ENCODE measurements at regions not wholly inside any gene's neighbourhood (a gene's known extent, or its start where the extent isn't known, plus 50 kb on each side); places are given as distances from the start of the nearest gene placed in this dataset.

GRCh38 chr17:70862295-70862694, 693.0 kb downstream of the KCNJ2 start:
- H3K4me3 ChIP-seq = no peak overlapping the region
- no peaks in the 10 kb centered on the region for H3K4me1 ChIP-seq
- DNase-seq = no peak
- intact Hi-C loops (cut with DNase I; ENCODE audit: low total_unique reads) = no loop called here
- no peak for TF ChIP-seq CTCF (IDR thresholded peaks at IDR 0.05)
- no peaks in the 10 kb centered on the region for H3K27me3 ChIP-seq
- no peaks in the 10 kb centered on the region for H3K36me3 ChIP-seq
- no peak overlapping the region for H3K27ac ChIP-seq
- no peaks in the 10 kb centered on the region for H3K9me3 ChIP-seq

- Histone ChIP-seq H3K4me1 (no peaks in the 10 kb centered on the region), H3K9me3 (no peaks in the 10 kb centered on the region), H3K4me3 (no peak overlapping the region), H3K36me3 (no peaks in the 10 kb centered on the region), H3K27me3 (no peaks in the 10 kb centered on the region), H3K27ac (no peak overlapping the region)
- no peak for DNase-seq
- TF ChIP-seq CTCF (IDR thresholded peaks at IDR 0.05) = no peak
- TF ChIP-seq POLR2A (IDR thresholded peaks at IDR 0.05) = no peak
- intact Hi-C loops (cut with DNase I; ENCODE audit: low total_unique reads) = no loop called here
Measured at GRCh38 chr17:70863436-70864248, 694.3 kb downstream of the KCNJ2 start.

- intact Hi-C loops (cut with DNase I; ENCODE audit: low total_unique reads) = no loop called here
- H3K27ac ChIP-seq = no peak overlapping the region
Measured at GRCh38 chr17:70865993-70866804, 696.9 kb downstream of the KCNJ2 start.

GRCh38 chr17:70868149-70868548, 698.8 kb downstream of the KCNJ2 start:
- Histone ChIP-seq H3K27ac (no peak overlapping the region), H3K9me3 (no peaks in the 10 kb centered on the region), H3K4me3 (no peak overlapping the region), H3K27me3 (no peaks in the 10 kb centered on the region), H3K4me1 (no peaks in the 10 kb centered on the region), H3K36me3 (no peaks in the 10 kb centered on the region)
- TF ChIP-seq CTCF (IDR thresholded peaks at IDR 0.05) (no peak), POLR2A (IDR thresholded peaks at IDR 0.05) (no peak)
- DNase-seq = no peak
- intact Hi-C loops (cut with DNase I; ENCODE audit: low total_unique reads) = no loop called here

More at GRCh38 chr17:70865993-70866804, 696.9 kb downstream of the KCNJ2 start:
- H3K36me3 ChIP-seq = no peaks in the 10 kb centered on the region
- H3K27me3 ChIP-seq = no peaks in the 10 kb centered on the region
- TF ChIP-seq CTCF (IDR thresholded peaks at IDR 0.05) = no peak
- TF ChIP-seq POLR2A (IDR thresholded peaks at IDR 0.05) = no peak
- DNase-seq = no peak
- H3K4me1 ChIP-seq = no peaks in the 10 kb centered on the region
- H3K4me3 ChIP-seq = no peak overlapping the region
- no peaks in the 10 kb centered on the region for H3K9me3 ChIP-seq

All from uterus (tissue), 3 donors.